ENCODE measurements at regions not wholly inside any gene's neighbourhood (a gene's known extent, or its start where the extent isn't known, plus 50 kb on each side); places are given as distances from the start of the nearest gene placed in this dataset.

- POLR2A ChIA-PET = interaction anchor here (0.6 kb wide), 2 partner anchors 24 to 205 kb away, joined by 3 read pairs; no protein-coding TSS in a partner anchor
- Histone ChIP-seq H3K4me2 (ENCODE audit: insufficient read depth, low read length) (no peak overlapping the region), H3K79me2 (ENCODE audit: control insufficient read depth, insufficient read depth, low read length) (no peaks in the 10 kb centered on the region), H2AFZ (ENCODE audit: low read depth, low read length) (no peak overlapping the region), H3K4me3 (no peak overlapping the region), H3K9me1 (ENCODE audit: control insufficient read depth, insufficient read depth, low read length) (no peaks in the 10 kb centered on the region), H4K20me1 (replicated peaks; ENCODE audit: control insufficient read depth, insufficient read depth, low read length) (peaks cover 8% of the 10 kb centered on the region), H3K27me3 (ENCODE audit: control insufficient read depth in 2 of 2, insufficient read depth in 2 of 2, low read length in 2 of 2) (peaks cover 0 to 29% of the 10 kb centered on the region in 2 experiments; a peak in 2 of 5 replicates), H3K36me3 (ENCODE audit: control insufficient read depth, insufficient read depth, low read length) (no peaks in the 10 kb centered on the region), H3K9me3 (replicated peaks; ENCODE audit: control insufficient read depth, insufficient read depth, low read depth, low read length) (no peaks in the 10 kb centered on the region), H3K9ac (ENCODE audit: insufficient read depth in 1 of 2, low read depth in 2 of 2, low read length in 2 of 2) (no peak overlapping the region), H3K27ac (ENCODE audit: extremely low read depth, low read depth, low read length) (no peak overlapping the region), H3K4me1 (replicated peaks in 1 of 2; ENCODE audit: control insufficient read depth in 2 of 2, insufficient read depth in 2 of 2, low read length in 2 of 2) (peaks cover 10 to 18% of the 10 kb centered on the region in 2 experiments)
- CTCF ChIA-PET (ENCODE audit: low intra/inter-chr PET ratio) = no interaction called here
- WGBS (ENCODE audit: insufficient coverage, low coverage, missing lambda C conversion rate) = 12% methylated on average over 16 of the region's 16 CpGs
- intact Hi-C loops (cut with micrococcal nuclease) = no loop called here
- FAIRE-seq (no peak), ATAC-seq (no peak), DNase-seq (ENCODE audit: extremely low read depth in 1 of 4, low spot score in 3 of 4) (no peak)
- in situ Hi-C loops (cut with MboI) = no loop called here
- TF ChIP-seq CBX8 (IDR thresholded peaks at IDR 0.05; ENCODE audit: borderline replicate concordance, extremely low read depth, low read depth, low read length, poor library complexity, severe bottlenecking) = no peak
- no peak for TF ChIP-seq ZNF140 (CRISPR knock-in tag; IDR thresholded peaks at IDR 0.05)
- no peak for TF ChIP-seq POLR2G (IDR thresholded peaks at IDR 0.05; ENCODE audit: low read depth, low read length)
- no peak for TF ChIP-seq GABPA (tag; conservative IDR thresholded peaks at IDR 0.05; ENCODE audit: low read depth)
- TF ChIP-seq MAFK (IDR thresholded peaks at IDR 0.05; ENCODE audit: low read length) = no peak
- TF ChIP-seq TCF3 (CRISPR knock-in tag; IDR thresholded peaks at IDR 0.05) = no peak
- TF ChIP-seq ZSCAN29 (IDR thresholded peaks at IDR 0.05) = no peak
- TF ChIP-seq KAT7 (CRISPR knock-in tag; IDR thresholded peaks at IDR 0.05; ENCODE audit: borderline replicate concordance) = no peak
- BruUV-seq (replicated peaks) = no TSS peak
These were observed 69.4 kb upstream of the COL13A1 start for GRCh38 chr10:69732147-69732825.

Data from K562 (cell line).